ENCODE measurements at regions not wholly inside any gene's neighbourhood (a gene's known extent, or its start where the extent isn't known, plus 50 kb on each side); places are given as distances from the start of the nearest gene placed in this dataset.
A peak's percentile ranks its signal among the peaks of the same experiment; 100 is the strongest.

- DNase-seq (ENCODE audit: low read depth in 2 of 2): peak in 1 of 2 donors; percentile 15
- H3K4me3 ChIP-seq (replicated peaks in 1 of 2; ENCODE audit: low read depth in 2 of 2, low read length in 2 of 2): no peak overlapping the region
- no peak for TF ChIP-seq CTCF (IDR thresholded peaks at IDR 0.05; ENCODE audit: low read depth, low read length)
Observed at GRCh38 chr7:25578991-25579777, 350.9 kb upstream of the NPVF start.

GRCh38 chr7:25579778-25580075 is 351.4 kb upstream of the NPVF start:
- H3K4me3 ChIP-seq (replicated peaks in 1 of 2; ENCODE audit: low read depth in 2 of 2, low read length in 2 of 2): no peak overlapping the region
- DNase-seq (ENCODE audit: low read depth in 2 of 2): no peak
- TF ChIP-seq CTCF (IDR thresholded peaks at IDR 0.05; ENCODE audit: low read depth, low read length): no peak

GRCh38 chr7:25580141-25580540 is 351.9 kb upstream of the NPVF start:
- TF ChIP-seq CTCF (IDR thresholded peaks at IDR 0.05; ENCODE audit: low read depth, low read length): no peak
- DNase-seq (ENCODE audit: low read depth in 2 of 2): no peak
- no peak overlapping the region for H3K4me3 ChIP-seq (replicated peaks in 1 of 2; ENCODE audit: low read depth in 2 of 2, low read length in 2 of 2)

- no peak for DNase-seq (ENCODE audit: low read depth in 2 of 2)
- no peak for TF ChIP-seq CTCF (IDR thresholded peaks at IDR 0.05; ENCODE audit: low read depth, low read length)
- no peak overlapping the region for H3K4me3 ChIP-seq (replicated peaks in 1 of 2; ENCODE audit: low read depth in 2 of 2, low read length in 2 of 2)
Observed at GRCh38 chr7:25583621-25584020, 355.3 kb upstream of the NPVF start.

GRCh38 chr7:25584112-25584938 is 356.0 kb upstream of the NPVF start:
- DNase-seq (ENCODE audit: low read depth in 2 of 2): no peak
- no peak for TF ChIP-seq CTCF (IDR thresholded peaks at IDR 0.05; ENCODE audit: low read depth, low read length)
- H3K4me3 ChIP-seq (replicated peaks in 1 of 2; ENCODE audit: low read depth in 2 of 2, low read length in 2 of 2): no peak overlapping the region

- H3K4me3 ChIP-seq (replicated peaks in 1 of 2; ENCODE audit: low read depth in 2 of 2, low read length in 2 of 2): no peak overlapping the region
- no peak for TF ChIP-seq CTCF (IDR thresholded peaks at IDR 0.05; ENCODE audit: low read depth, low read length)
- DNase-seq (ENCODE audit: low read depth in 2 of 2): no peak
Observed at GRCh38 chr7:25586513-25586912, 358.2 kb upstream of the NPVF start.
